GM21423 (cell line): ENCODE measurements at regions not wholly inside any gene's neighbourhood (a gene's known extent, or its start where the extent isn't known, plus 50 kb on each side); places are given as distances from the start of the nearest gene placed in this dataset.
A peak's percentile ranks its signal among the peaks of the same experiment; 100 is the strongest.
"Not testable (repeated sequence)": the region's sequence is repeated elsewhere in the genome, so short reads cannot be mapped to it uniquely, and the experiment has no call there.

ENCODE experiments used
- ATAC-seq: cut with Tn5 transposase; IDR thresholded peaks from one replicate; pipeline ENCODE4 v1.9.1; 2021; ENCODE audit warnings: mild to moderate bottlenecking, moderate library complexity; ENCODE audit not compliant: unreplicated experiment

DNA sequence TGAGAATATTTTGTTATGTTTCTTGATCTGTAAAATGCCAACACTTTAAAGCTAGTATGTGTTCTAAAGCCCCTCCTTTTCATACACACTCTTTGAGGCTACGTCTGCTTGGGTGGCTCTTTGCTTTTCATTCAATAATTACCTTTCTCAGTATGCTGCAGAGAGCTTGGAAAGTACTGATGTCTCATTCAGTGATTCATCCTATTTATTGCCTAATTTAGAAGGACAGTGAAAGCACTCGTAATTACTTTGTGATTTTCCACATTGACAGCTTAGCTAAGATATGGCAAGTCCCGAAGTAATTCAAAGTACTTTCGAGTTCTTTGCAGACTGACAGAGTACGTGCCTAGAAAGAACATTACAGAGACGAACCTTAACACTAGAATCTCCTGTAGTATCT lies 57.2 kb downstream of the BMP15 start:
- no peak for ATAC-seq

DNA sequence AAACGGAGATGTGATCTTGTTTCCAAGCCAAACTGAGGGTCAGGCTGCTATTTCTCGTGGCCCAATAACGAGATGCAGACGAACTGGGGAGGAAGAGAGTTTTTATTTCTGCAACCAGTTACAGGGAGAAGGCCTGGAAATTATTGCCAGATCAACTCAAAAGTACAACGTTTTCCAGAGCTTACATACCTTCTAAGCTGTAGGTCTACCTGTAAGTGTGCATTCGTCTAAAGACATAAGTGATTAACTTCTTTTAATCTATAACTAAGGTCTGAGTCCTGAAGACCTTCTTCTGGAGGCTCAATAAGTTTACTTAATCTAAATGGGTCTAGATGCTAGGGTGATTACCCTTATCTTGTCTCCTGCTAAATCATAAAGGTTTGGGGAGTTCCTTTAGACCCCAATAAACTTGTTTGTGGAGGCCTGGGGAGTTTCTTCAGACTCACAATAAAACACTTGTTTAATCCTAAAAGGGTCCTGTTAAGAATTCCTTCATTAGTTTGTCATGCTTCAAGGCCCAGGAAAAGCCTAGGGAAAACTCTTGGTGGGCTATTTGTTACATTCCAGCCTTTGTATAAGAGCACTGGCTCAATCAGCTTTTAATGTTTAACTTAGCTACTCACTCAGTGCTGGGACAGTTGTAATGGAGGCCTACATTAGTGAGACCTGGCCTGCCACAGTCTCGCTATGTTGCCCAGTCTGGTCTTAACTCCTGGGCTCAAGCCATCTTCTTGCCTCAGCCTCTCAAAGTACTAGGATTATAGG lies 58.5 kb downstream of the BMP15 start:
- ATAC-seq, result not testable (repeated sequence)

DNA sequence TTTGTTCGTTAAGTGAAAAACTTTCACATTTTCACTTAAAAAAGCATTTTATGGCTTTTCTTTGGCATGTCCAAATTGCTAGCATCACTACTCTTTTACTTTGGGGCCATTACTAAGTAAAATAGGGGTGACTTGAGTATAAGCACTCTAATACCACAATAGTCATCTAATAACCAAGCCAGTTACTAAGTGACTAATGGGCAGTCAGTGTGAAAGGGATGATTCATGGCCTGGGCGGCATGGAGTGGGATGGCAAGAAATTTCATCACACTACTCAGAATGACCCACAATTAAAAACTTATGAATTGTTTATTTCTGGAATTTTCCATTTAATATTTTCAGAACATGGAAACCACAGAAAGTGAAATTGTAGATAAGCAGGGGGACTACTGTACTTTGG lies 60.9 kb downstream of the BMP15 start:
- ATAC-seq, result no peak

DNA sequence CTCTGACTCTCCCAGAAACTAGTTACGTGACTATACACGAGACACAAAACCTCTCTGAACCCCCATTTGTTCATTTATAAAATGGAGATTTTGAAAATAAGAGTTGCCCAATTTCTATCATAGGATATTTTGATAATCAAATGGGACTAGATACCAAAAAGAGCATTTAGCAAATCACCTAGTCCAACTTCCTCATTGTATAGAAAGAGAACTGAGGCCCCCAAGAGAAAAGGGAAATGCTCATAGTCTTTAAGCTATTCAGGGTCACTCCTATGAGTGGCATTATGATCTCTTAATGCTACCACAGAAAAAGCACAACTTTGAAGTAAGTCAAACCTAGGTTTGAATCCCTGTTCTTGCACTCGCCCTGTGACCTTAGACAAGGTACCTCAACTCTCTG lies 62.7 kb downstream of the BMP15 start:
- ATAC-seq, result no peak

DNA sequence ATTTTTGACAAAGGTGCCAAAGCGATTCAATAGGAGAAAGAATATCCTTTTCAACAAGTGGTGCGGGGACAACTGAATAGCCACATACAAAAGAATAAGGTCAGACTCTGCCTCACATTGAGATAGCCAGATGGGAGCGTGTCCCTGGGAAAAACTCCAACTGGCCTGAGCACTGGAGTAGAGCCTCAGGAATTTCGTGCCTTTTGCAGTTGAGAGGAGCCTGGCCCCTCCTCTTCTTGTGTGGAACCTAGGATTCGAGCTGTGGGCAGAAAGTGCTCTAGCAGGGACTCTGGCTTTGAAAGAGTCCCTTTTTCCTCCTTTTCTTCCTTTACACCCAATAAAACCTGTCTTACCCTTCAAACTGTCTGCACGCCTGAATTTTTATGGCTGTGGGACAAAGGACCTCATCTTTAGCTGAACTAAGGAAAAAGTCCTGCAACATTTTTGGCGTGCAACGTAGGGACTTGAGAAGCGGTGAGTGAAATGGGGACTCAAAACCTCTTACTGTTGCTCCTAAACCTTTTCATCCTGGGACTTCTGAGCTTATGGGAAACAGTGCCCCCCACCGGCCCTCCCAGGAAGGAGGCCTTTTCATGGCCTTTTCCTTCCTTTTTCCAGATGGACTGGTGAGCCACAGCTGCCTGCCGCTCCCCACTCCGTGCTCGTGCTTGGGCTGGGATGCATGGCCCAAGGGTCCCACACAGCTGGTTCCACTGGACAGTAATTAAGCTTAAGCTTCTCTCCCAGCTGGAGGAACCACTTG lies 68.6 kb downstream of the BMP15 start:
- no peak for ATAC-seq

DNA sequence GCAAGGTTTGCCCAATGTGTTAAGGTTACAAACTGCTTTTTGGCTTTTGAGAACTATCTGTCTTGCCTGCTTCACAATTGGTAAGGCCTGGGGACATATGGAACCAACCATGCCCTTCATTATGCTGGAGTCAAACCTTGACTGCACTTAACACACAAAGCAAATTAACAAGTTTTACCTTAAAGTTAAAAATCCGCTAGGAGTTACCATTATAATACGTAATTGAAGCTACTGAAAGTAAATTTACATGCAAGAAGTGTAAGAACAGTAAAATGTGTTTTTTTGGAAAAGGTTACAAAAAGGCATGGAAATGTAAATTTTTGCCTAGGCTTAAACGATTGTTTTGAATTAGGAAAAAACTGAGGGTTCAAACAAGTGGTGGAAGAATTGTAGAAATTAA lies 69.7 kb downstream of the BMP15 start:
- no peak for ATAC-seq

DNA sequence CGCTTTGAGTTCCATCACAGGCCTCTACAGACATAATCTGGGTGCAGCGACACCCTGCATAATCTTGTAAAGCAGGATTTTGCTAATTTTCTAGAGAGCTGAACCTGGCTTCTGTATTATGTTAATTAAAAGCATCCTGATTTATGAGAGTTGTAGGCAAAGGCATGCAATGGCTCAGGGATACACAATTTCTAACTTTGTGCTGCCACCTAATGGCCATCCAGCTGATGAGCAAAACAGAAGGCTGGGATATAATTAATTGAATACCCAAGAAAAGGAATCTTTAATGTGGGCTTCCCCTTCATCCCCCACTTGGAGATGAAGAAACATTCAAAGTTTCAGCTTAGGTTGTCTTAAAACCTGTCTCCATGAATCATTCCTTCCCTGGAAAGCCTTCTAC lies 78.1 kb downstream of the BMP15 start:
- ATAC-seq, result no peak

DNA sequence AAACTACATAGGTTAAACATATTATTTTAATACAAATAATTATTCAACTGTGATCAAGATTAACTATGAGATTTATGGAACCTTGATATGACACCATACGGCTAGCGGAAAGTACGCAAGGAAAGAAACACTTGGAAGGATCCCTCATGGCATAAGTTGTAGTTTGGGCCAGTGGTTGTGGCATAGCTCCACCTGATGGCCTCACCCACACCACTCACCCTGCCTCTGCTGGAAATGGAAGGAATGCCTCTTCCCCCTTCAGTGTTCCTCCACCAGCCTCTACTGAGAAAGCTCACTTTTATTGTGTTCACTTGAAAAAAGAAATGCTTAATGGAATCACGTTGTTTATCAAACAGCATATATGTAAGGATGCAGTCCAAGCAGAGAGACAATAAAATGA lies 86.4 kb downstream of the BMP15 start:
- no peak for ATAC-seq

DNA sequence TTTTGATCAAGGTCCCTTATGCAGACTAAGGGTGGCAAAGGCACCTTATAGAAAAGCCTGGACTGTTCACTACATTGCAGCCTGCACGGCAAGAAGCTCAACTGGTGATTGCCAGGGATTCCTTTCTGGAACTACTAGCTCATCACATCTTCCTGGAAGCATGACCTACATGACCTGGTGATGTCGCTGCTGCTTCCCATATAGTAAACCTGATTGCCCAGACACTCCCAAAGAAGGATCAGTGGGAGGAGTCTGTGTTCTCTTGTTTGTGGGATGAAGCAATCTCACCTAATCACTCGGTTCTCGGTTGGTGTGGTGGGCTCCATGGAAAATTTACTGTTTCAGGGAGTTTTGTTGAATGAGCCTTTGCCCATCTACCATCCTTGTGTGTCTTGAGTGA lies 89.8 kb downstream of the BMP15 start:
- not testable (repeated sequence) for ATAC-seq

DNA sequence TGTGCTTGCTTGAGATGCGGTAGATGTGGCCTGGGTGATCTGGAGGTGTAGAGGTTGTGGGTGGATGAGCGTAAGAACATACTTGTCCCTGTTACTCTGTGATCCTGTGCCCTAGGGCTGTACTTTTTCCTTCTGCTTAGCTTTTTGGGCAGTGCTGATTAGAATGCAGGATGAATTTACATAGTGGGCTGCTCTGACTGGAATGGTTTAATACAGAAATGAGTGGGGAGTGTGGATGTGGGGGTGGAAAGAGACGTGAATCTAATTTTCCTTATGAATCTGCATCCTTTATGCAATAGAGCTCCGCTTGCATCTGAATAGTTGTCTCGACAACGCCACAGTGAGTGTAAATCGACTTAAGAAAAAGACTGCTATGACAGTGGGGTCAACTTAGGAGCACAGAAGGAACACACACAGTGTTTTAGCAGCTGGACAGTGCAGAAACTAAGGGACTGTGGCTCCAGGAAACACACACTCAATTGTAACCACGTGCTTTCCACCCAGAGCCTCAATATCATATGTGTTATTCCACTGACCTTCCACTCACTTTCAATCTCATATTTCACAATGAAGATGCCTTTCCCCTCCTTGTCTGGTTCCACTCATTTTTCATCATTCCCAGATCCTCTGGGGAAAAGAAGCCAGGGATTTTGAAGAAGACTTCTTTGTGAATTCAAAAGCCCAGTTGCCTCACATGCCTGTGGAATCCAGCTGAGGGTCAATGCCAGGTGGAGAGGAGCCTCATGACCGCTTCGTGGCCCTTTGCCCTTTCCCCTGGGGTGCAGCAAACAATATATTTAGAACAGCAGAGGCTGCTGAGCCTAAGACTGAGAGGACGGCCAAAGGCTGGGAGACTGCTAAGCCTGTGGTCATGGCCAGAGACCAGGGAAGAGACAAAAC lies 91.4 kb downstream of the BMP15 start:
- not testable (repeated sequence) for ATAC-seq

DNA sequence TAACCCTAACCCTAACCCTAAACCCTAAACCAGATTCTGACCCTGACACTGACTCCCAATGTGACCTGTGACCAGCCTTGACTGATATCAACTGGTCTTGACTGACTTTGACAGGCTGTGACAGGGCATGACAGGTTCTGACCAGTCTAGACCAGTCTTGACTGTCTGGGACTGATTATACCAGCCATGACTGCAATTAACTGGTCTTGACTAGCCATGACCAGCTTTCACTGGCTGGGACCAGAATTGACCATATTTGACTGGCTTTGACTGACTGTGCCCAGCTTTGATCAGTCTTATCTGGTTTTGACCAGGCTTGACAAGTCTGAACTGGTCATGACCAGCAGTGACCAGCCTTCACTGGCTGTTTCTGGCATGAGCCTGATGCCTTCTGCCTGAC lies 95.5 kb downstream of the BMP15 start:
- ATAC-seq, result no peak

DNA sequence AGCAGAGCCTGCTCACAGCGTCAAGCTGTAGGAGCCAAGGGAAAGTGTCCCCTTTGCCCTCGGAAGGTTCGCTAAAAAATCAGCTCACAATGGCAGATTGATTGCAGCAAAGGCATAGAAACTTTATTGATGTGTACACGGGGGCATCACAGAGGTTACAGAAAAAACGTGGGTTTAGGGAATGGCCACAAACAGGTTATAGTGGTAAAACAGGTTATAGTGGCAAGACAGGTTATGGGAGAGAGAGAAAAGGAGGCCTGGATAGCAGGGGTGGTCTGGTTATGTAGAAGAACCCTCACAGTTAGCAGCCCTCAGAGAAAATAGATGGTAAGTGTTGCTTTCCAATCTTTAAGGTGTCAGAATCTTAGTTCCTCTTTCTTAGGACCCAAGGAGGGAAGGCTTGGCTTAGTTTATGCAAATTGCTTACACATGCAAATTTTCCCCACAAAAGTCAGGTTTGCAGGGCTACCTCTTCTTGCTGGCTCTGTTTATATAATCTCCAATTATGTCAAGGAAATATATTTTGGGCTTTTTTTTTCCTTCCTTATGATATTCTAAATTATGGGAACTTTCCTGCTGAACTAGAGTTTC lies 113.7 kb downstream of the BMP15 start:
- ATAC-seq, result peak; percentile 59

DNA sequence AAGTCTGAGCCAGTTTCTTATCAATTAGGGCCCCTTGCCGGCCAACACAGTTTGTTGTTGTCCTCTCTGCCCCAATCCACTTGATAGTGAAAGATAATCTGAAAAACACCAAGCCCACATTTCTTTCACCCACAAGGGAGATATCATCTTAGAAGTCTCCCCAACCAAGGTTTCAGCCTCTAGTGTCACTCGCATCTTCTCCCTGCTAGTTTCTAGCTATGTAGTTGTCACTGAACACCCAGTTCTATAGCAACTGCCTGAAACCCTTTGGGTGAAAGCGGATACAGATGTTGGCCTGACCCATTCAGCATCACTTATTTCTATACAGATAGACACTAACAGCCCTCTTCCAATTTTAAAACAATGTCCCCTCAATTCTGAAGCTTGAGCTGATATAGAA lies 116.3 kb downstream of the BMP15 start:
- no peak for ATAC-seq

DNA sequence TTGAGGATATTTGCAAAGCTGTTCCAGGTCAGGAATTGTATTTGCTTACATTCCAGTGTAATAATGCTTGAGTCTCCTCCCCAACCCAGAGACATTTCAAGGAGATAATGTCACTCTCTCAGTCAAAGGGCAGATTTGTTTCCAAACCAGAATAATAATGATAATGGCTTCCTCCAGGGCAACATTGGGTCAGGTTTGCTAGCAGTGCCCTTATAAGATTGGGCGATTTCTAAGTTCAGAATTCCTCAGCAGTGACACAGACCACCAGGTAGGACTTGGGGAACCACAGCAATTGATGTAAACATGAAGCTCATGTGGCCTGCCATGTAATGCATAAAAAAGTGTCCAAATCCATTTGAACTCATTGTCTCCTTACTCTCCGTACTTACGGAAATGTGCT lies 125.2 kb downstream of the BMP15 start:
- no peak for ATAC-seq

DNA sequence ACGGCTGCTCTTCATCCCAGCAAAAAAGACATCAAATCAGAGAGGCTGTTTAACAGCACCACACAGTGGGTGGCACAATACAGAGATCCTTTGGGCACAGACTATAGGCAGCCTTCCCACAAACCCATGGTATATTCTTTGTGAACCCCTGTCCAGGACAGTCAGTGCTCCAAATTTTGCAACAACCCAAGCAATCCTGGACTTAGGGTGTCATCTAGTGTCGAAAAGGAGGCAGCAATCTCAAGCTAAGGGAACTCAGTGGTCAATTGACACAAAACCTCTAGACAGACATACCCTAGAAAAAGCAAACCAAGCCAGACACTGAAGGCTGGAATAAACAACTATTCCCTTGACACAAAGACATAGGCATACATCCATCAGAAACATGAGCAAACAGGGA lies 137.4 kb downstream of the BMP15 start:
- no peak for ATAC-seq

DNA sequence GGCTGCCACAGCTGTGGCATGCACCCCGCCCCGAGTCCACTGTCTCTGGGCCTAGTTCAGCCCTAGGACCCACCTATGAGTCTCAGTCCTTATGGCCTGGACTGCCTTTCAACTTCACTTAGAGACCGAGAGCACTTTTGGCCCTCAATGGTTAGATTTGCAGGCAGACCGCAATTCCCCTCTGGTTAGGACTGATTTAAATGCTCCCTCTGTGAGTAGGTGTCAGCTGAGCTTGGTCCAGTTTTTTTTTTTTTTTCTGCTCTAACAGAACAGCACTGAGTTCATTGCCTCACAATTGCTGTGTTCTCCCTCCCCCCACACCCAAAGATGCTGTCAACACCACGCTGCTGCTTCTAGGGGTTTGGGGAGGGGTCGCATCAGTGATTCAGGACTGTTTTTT lies 143.2 kb downstream of the BMP15 start:
- ATAC-seq, result no peak

DNA sequence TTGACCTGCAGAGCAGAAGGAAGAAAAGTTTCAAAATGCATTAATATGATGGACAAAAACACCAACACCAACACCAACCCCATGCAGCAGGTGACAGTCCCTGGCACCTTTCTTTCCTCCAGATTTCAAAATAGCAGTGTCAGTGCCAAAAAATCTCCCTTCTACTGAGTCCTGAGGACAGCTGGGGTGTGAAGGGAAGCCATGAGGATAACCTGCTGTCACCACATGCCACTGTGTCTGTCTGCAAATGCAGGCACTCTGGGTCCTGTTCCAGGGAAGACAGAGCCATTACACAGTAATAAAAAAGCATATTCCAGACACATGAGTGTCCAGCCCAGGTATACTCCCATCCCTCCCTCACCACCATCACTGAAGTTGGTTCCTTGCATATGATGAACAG lies 187.5 kb downstream of the BMP15 start:
- no peak for ATAC-seq

DNA sequence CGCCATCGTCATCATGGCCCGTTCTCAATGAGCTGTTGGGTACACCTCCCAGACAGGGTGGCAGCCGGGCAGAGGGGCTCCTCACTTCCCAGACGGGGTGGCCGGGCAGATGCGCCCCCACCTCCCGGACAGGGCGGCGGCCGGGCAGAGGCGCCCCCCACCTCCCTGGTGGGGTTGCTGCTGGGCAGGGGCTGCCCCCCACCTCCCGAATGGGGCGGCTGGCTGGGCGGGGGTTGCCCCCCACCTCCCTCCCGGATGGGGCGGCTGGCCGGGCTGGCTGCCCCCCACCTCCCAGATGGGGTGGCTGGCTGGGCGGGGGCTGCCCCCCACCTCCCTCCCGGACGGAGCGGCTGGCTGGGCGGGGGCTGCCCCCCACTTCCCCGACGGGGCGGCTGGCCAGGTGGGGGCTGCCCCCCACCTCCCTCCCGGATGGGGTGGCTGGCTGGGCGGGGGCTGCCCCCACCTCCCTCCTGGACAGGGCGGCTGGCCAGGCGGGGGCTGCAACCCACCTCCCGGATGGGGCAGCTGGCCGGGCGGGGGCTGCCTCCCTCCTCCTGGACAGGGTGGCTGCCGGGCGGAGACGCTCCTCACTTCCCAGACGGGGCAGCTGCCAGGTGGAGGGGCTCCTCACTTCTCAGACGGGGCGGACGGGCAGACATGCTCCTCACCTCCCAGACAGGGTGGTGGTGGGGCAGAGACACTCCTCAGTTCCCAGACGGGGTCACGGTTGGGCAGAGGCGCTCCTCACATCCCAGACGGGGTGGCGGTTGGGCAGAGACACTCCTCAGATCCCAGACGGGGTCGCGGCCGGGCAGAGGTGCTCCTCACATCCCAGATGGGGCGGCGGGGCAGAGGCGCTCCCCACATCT lies 208.8 kb downstream of the BMP15 start:
- not testable (repeated sequence) for ATAC-seq

DNA sequence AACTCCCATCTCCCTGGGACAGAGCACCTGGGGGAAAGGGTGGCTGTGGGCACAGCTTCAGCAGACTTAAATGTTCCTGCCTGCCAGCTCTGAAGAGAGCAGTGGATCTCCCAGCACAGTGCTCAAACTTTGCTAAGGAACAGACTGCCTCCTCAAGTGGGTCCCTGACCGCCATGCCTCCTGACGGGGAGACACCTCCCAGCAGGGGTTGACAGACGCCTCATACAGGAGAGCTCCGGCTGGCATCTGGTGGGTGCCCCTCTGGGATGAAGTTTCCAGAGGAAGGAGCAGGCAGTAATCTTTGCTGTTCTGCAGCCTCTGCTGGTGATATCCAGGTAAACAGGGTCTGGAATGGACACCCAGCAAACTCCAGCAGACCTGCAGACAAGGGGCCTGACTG lies 206.9 kb upstream of the NUDT10 start:
- not testable (repeated sequence) for ATAC-seq

DNA sequence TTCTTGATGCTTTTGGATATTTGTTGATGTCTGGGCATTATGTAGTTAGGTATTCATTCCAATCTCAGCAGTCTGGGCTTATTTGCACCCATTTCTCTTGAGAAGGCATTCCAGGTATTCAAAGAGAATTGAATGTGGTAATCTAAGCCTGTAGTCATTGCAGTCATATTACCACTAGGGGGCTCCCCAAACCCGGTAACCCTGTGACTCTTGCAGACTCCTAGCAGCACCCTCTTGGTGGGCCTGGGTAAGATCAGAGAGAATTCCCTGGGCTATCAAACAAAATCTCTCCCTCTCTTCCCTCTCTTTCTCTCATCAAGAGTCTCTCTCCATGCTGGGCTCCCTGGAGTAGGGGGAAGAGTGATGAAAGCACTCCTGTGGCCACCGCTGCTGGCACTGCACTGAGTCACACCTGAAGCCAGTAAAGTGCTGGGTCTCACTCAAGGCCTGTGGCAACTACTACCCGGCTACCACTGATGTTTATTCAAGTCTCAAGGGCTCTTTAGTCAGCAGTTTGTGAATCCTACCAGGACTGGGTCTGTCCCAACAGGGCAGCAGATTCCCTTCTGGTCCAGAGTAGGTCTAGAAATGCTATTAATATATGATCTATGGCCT lies 187.7 kb upstream of the NUDT10 start:
- no peak for ATAC-seq
